Spleen (tissue), 7 donors: ENCODE measurements at regions not wholly inside any gene's neighbourhood (a gene's known extent, or its start where the extent isn't known, plus 50 kb on each side); places are given as distances from the start of the nearest gene placed in this dataset.

Experiments
- CTCF ChIP-seq, 11 experiments: fragments of 200-600 bp in 7 of 11; fragments of 450-650 bp in 4 of 11; sonication (generic) in 4 of 11; IDR thresholded peaks in 8 of 11; conservative IDR thresholded peaks in 3 of 11; 1 replicate in 7 of 11; 2 replicates in 4 of 11; pipeline versions ENCODE4 v1.4.0 to v1.8.0; 2016 to 2021; ENCODE audit warnings: antibody characterized with exemption in 11 of 11, inconsistent platforms in 4 of 11, mild to moderate bottlenecking in 1 of 11
- POLR2AphosphoS5 ChIP-seq, 3 donors: sonication (generic); formaldehyde crosslinking; IDR thresholded peaks; one replicate each; pipeline ENCODE4 v1.5.1; 2017; ENCODE audit warnings: antibody characterized with exemption in 3 of 3
- donor health status: DM: no; HTN: no; CAD: no; lungs with moderate emphysema.
- donor health status: DM: no; HTN: no; CAD: no.
- donor health status: DM: no; HTN: no; CAD: no.

DNA sequence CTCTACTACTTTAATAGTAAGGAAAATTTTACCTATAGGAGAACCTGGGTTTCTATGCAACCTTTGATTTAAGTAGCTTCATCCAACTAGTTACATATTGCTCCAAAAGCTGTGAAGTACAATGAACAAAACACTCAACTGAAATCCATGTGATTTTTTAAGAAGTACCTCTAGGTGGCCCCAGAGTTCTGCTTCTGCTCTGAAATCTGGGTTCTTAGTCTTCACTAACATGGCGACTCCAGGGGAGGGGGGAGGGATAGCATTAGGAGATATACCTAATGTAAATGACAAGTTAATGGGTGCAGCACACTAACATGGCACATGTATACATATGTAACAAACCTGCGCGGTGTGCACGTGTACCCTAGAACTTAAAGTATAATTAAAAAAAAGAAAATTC is 73.4 kb upstream of the MAGEB2 start:
- TF ChIP-seq POLR2AphosphoS5 (IDR thresholded peaks at IDR 0.05) (no peak), CTCF (IDR thresholded peaks at IDR 0.05 in 8 of 11, conservative IDR thresholded peaks at IDR 0.05 in 3 of 11) (no peak)
